8988T (cell line): ENCODE measurements at regions not wholly inside any gene's neighbourhood (a gene's known extent, or its start where the extent isn't known, plus 50 kb on each side); places are given as distances from the start of the nearest gene placed in this dataset.
"Not testable (repeated sequence)": the region's sequence is repeated elsewhere in the genome, so short reads cannot be mapped to it uniquely, and the experiment has no call there.

Experiments used
- DNase-seq: peaks from one replicate; pipeline ENCODE4 v3.0.0; 2011

DNA sequence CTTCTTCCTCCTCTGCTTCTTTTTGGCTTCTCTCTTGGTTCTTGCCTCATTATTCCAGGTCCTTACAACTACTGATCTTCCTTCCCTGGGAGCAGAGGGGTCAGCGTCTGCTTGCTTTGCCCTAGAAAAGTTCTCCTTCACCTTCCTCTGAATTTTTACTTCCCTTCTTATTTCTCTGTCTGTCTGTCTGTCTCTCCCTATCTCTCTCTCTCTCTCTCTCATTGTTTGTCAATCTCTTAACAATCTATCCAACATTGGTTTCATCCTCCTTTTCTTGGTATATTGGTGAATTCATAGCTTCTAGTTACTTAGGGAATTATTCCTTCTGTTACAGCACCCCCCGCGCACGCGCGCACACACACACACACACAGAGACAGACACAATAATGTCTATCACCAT is 559.1 kb downstream of the MN1 start:
- DNase-seq, result no peak

DNA sequence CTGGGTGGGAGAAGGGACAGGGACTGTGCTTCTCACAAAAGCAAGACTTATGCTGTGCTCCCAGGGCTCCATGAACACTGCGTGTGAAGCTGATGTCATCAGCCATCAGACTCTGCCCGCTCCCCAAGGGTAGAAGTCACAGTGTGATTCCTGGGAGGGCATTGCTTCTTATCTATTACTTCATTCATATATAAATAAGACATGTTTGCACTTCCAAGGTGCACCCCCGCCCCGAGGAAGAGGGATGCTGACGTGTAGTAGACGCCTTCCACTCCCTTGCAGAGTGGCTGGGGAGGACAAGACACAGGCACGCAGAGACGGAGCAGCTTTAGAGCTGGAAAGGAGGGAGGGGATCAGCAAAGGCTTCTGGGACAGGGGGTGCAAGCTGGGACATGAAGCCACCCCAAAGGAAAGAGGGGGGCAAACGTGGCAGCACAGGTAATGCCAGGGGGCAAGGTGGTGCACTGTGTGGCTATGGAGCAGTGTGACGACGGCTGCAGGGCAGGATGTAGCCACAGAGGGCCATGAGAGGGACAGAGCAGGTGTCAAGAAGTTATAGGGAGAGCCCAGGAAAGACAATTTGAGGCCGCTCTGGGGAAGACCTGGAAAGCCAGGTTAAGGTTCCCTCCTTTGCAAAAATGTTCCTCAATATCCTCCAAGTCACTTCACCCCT is 558.5 kb downstream of the MN1 start:
- no peak for DNase-seq

GRCh38 chr22:27244328-27244727 is 557.2 kb downstream of the MN1 start:
- DNase-seq, result no peak

DNA sequence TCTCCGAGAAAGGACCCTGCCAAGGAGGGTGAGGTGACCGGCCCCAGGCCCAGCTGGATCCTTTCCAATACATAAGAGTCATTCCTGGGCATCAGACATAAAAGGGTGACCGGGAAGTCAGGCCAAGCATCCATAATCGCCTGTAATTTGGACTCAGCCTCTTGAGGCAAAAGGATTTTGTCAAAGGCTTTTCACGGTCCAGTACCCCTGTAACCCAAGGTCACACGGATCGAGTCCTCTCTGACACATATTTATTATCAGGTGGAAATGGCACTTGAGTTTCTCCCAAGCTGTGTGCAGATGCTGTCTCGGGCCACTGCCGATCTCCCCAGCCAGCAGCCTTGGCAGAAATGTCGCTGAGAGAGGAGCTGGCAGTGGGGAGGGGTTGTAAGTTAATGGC is 556.5 kb downstream of the MN1 start:
- DNase-seq, result no peak

DNA sequence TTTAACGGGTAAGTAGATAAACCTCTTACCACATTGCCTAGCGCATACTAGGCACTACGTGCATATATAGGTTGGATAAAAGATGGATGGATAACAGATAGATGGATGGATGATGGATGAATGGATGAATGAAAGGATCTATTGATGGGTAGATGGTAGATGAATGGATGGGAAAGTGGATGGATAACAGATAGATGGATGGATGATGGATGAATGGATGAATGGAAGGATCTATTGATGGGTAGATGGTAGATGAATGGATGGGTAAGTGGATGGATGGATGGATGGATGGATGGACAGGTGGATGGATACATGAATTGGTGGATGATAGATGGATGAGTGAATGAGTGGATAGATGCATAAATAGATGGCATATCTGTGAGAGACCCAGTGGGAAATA is 555.0 kb downstream of the MN1 start:
- DNase-seq, result no peak

DNA sequence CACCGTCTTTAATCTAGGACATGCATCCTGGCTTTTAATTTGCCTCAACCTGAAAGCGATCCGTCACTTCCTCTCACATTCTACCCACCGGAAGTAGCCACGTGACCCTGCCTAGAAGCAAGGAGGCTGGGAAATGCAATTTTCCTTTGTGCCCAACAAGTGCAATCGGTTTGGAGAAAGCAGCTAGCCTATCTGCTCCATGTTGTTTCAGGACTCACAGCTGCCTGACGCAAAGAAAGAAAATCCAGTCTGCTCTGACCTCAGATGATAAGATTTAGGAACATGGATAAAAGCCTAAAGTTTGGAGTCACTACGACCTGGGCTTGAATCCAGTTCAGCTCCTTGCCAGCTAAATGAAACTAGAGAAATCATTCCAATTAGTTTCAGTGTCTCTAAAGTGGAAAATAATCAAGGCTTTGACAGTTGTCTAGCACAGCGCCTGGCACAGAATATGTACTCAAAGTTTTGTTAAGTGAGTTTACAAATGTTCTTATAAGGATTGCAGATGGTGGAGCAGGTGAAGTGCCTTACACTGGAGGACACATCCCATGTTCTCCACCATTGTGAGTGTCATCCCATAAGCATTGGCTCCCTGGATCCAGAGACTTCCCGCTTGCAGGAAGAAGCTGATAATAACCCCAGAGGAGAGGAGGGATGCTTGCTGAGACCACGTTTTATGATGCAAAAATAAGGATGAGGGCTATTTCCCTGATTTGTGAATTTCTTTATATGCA is 553.7 kb downstream of the MN1 start:
- DNase-seq, result no peak

GRCh38 chr22:27250418-27250817 is 551.1 kb downstream of the MN1 start:
- DNase-seq, result no peak

- DNase-seq, result no peak
Measured at GRCh38 chr22:27250886-27251285, 550.7 kb downstream of the MN1 start.

DNA sequence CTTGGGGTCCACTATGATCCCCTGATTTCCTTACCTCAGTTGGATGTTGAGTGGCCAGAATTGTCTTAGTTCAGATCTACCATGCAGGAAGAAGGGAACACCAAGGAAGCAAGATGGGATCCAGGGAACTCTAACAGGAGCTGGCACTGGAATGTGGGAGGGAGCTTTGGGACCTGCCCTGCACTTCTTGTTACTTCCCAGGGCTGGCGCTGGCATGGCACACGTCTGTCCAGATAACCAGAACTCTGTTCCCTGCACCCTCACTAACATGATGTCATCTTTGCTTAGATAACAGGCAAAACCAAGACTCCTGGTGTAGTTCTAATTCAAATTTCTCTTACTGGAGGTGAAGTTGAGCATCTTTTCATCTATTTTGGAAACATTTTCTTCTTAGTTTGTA is 550.0 kb downstream of the MN1 start:
- no peak for DNase-seq

DNA sequence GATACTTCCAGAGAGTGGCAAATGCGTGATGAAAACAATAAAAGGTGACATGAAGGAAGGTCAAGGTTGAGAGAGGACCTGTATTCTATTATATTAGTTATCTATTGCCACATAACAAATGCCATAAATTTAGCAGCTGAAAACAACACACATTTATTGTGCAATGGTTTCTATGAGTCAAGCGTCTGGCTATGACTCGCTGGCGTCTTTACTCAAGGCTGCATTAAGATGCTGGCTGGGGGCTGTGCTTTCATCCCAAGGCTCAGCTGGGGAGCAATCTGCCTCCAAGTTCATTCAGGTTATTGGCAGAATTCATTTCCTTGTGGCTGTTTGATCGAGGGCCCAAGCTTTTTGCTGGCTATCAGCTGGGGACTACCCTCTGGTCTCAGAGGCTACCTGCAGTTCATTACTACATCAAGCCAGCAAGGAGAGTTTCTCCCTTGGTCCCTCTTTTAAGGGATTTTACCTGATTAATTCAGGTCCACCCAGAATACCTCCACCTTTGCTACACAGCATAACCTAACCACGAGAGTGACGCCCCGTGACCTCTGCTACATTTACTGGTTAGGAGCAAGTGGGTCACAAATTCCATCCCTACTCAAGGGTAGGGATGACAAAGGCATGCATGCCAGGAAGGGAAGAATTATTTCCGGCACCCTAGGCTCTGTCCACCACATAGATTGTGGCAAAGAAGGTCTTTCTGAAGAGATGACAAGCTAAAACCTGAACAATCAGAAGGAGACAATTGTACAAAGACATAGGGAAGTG is 549.1 kb downstream of the MN1 start:
- no peak for DNase-seq

- no peak for DNase-seq
Measured at GRCh38 chr22:27253108-27253902, 548.3 kb downstream of the MN1 start.

DNA sequence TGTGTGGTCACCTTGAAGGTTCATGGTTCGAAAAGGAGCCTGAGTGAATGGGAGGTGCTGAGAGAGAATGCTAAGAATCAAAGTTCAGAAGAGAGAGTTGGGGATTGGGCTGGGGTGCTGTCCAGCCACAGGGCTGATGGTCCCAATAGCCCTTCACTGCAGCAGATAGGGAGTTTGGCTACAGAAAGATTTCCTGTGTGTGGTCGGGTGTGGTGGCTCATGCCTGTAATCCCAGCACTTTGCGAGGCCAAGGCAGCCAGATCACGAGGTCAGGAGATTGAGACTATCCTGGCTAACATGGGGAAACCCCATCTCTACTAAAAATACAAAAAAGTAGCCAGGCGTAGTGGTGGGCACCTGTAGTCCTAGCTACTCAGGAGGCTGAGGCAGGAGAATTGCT is 547.5 kb downstream of the MN1 start:
- not testable (repeated sequence) for DNase-seq

DNA sequence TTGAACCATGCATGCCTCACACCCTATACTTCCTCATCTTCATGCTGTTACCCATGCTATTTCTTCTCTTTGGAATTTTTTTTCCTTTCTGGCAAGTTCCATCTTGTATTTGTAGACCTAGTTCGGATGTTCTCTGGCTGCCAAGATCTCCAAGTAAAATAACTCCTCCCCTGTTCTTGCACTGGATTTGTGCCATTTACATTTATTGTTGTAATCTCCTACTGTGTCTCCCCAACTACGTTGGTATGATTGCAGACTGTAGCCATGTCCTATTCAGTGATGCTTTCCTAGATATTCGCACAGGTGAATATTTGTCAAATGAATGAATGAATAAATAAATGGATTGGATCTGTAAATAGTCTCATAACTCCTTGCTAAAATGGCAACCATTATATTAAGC is 546.0 kb downstream of the MN1 start:
- DNase-seq, result no peak

DNA sequence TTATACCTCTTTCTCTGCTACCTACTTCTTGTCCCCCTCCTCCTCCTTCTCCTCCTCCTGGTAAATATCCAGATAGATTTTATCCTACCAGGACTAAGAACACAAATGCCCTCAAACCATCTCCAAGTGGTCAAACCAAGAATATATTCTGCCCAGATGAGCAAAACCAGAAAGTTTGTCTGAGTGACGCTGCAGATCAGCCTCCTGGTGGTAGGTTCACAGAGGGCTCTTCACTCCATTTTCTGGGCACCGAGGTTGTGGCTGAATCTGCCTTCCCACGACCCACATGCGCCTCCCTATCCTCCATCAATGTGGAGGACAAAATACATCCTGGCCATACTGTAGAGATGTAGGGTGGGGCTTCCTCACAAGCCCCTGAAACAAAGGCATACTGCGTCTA is 543.6 kb downstream of the MN1 start:
- DNase-seq, result no peak

DNA sequence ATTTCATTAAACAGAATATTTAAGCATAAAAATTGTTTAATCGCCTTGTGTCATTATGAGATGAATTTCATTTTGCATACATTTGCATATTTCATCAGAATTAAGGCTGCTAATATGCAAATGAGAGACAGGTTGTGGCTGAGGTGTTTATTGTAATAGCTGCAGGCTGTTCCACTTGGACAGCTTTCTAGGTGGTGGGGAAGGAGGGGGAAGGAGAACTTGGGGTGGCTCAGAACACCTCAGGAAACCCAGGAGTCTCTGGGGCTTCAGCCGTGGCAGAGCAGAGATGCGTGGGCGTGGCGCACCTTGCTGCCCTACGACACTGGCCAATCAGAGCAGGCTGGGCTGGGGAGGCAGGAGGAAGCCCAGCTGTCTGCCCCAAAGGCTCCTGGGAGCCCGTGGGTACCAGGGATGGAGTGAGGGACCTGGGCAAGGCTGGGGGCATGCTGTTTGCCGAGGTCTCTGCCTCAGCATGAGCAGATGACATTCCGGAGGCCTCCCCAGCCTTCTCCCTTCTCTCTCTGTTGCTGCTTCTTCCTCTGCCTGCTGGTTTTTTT is 542.9 kb downstream of the MN1 start:
- DNase-seq, result no peak

- DNase-seq, result no peak
Measured at GRCh38 chr22:27259433-27259832, 542.1 kb downstream of the MN1 start.

DNA sequence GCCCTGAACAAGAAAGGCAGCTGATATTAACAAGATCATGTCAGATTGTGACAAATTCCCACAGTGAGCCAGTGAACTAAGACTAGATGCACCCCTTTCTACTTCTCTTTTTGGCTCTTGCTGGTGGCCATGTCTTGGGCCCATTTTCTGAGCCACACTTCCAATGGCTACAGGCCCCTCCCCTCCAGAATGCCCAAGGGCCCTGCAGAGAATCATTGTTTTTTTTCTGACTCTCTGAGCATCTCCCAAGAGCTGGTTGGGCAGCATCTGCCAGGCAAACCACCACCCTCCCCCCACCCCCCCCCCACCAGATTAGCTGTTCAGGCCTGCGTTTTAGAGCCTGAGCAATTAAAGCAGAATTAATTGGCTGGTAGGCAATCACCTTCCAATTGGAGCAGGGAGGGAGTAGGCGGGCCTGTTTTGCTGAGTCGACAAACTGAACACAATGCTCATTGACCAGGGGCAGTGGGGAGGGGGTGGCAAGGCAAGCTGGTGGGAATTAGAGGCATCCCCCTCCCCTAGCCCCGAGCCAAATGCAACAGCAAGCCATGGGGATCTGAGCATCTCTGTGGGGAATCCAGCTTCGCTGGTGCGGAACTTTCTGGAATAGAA is 541.4 kb downstream of the MN1 start:
- DNase-seq, result no peak

- DNase-seq, result no peak
Measured at GRCh38 chr22:27262361-27262760, 539.2 kb downstream of the MN1 start.

GRCh38 chr22:27264184-27264583 is 537.4 kb downstream of the MN1 start:
- no peak for DNase-seq

DNA sequence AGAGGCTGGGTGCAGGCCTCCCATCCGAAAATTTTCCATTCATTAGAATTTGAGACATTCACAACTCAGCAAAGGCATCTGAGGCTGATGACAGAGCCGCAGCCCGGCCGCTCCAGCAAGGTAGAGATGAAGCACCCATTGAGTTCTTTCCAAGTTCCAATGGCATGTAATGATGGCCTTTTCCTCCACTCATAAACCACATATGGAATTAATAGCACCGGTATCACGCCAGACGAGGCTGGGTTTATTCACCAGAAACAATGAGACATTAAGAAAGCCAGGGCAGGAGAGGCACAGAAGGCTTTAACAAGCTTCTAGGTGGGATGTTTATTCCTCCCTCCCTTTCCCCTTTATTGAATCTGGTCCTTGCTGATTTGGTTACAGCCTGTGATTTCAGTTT is 534.4 kb downstream of the MN1 start:
- no peak for DNase-seq

DNA sequence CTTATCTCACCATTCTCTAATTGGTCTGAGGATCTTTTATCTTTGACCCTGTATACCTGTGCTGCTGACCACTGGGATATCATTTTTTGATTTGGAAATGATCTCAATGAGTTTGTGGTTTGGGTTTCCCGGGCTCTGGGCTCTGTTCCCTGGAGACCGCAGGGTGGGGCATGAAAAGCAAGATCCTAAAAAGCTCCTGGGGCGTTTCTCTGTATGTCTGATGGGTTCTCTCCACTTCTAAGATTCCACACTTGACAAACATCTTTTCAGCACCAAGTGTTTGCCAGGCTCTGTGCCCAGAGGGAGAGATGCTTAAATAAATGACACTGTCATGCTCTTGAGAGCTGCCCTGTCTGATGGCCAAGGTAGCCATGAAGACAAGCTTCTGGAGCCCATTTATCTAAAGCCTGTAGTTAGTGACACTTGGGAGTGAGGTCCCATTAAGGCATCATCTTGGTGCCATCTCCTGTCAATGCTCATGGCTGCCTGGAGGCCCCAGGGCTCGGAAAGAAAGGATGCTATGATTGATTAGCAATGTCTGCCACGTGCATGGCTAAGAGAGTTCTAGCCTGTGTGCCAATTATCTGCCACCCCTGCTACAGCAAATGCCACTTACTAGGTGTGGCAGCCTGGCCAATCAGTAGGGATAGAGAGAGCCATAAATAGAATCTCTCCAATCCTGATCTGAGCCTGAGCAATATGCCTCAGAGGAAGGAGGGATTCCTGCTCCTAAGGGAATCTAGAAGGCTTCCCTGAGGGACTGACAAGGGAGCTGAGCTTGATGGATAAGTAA is 531.6 kb downstream of the MN1 start:
- DNase-seq, result no peak
